HepG2 (cell line): ENCODE measurements at regions not wholly inside any gene's neighbourhood (a gene's known extent, or its start where the extent isn't known, plus 50 kb on each side); places are given as distances from the start of the nearest gene placed in this dataset.

Experiments used
- FIP1L1 ChIP-seq: fragments of 200-400 bp; formaldehyde crosslinking; IDR thresholded peaks from 2 replicates; pipeline ENCODE4 v1.6.1; 2018; ENCODE audit warnings: low read depth, mild to moderate bottlenecking, low read length, moderate library complexity, borderline replicate concordance; ENCODE audit not compliant: insufficient read depth
- FOXA1 ChIP-seq, 2 experiments: fragments of 450-650 bp in 1 of 2; sonication (generic) in 1 of 2; formaldehyde crosslinking in 1 of 2; IDR thresholded peaks; 2 replicates each; pipeline versions ENCODE4 v1.4.0 to v1.6.1; 2016 to 2020; ENCODE audit warnings: missing genetic modification reagents in 1 of 2
- FOXJ3 ChIP-seq: sonication (generic); formaldehyde crosslinking; IDR thresholded peaks from 2 replicates; pipeline ENCODE4 v1.4.0; 2020; ENCODE audit warnings: missing genetic modification reagents, mild to moderate bottlenecking, borderline replicate concordance
- GLMP ChIP-seq: sonication (generic); formaldehyde crosslinking; IDR thresholded peaks from 2 replicates; pipeline ENCODE4 v1.9.0; 2021; ENCODE audit warnings: missing genetic modification reagents, mild to moderate bottlenecking, borderline replicate concordance
- HOXA5 ChIP-seq: sonication (generic); formaldehyde crosslinking; IDR thresholded peaks from 2 replicates; pipeline ENCODE4 v1.4.0; 2020; ENCODE audit warnings: missing genetic modification reagents
- KDM5A ChIP-seq: fragments of 200-600 bp; sonication (generic); IDR thresholded peaks from 2 replicates; pipeline ENCODE4 v1.7.0; 2018; ENCODE audit warnings: antibody characterized with exemption, mild to moderate bottlenecking, low read length, borderline replicate concordance
- MED1 ChIP-seq: sonication (generic); formaldehyde crosslinking; IDR thresholded peaks from 2 replicates; pipeline ENCODE4 v1.4.0; 2020; ENCODE audit warnings: missing genetic modification reagents
- MEIS2 ChIP-seq: sonication (generic); formaldehyde crosslinking; IDR thresholded peaks from 2 replicates; pipeline ENCODE4 v1.9.0; 2021; ENCODE audit warnings: mild to moderate bottlenecking, missing genetic modification reagents
- NCOA5 ChIP-seq: sonication (generic); formaldehyde crosslinking; IDR thresholded peaks from 2 replicates; pipeline ENCODE4 v1.4.0; 2020; ENCODE audit warnings: missing genetic modification reagents
- NFIB ChIP-seq: sonication (generic); formaldehyde crosslinking; IDR thresholded peaks from 2 replicates; pipeline ENCODE4 v1.9.0; 2021; ENCODE audit warnings: missing genetic modification reagents, mild to moderate bottlenecking, borderline replicate concordance
- POGK ChIP-seq: sonication (generic); formaldehyde crosslinking; conservative IDR thresholded peaks from 2 replicates; pipeline ENCODE4 v1.8.0; 2022; ENCODE audit warnings: mild to moderate bottlenecking, moderate library complexity, missing genetic modification reagents
- RBM22 ChIP-seq: fragments of 200-400 bp; formaldehyde crosslinking; optimal IDR thresholded peaks from 2 replicates; pipeline ENCODE3; 2017; ENCODE audit warnings: mild to moderate bottlenecking, low read length, moderate library complexity
- RNF2 ChIP-seq: fragments of 450-650 bp; conservative IDR thresholded peaks from 2 replicates; pipeline ENCODE4 v1.6.1; 2016; ENCODE audit warnings: low read depth
- SP2 ChIP-seq: sonication (generic); formaldehyde crosslinking; IDR thresholded peaks from 2 replicates; pipeline ENCODE4 v1.5.1; 2020; ENCODE audit warnings: mild to moderate bottlenecking, missing genetic modification reagents
- SRF ChIP-seq: IDR thresholded peaks from 2 replicates; pipeline ENCODE4 v1.6.1; 2011; ENCODE audit warnings: mild to moderate bottlenecking, low read depth, low read length, moderate library complexity
- TEAD2 ChIP-seq: sonication (generic); formaldehyde crosslinking; IDR thresholded peaks from 2 replicates; pipeline ENCODE4 v1.9.0; 2021; ENCODE audit warnings: missing genetic modification reagents
- TEAD3 ChIP-seq: optimal IDR thresholded peaks from 2 replicates; pipeline ENCODE3; 2016; ENCODE audit warnings: borderline replicate concordance
- ZBTB4 ChIP-seq: sonication (generic); formaldehyde crosslinking; IDR thresholded peaks from 2 replicates; pipeline ENCODE4 v1.4.0; 2020; ENCODE audit warnings: missing genetic modification reagents, mild to moderate bottlenecking, borderline replicate concordance
- ZNF430 ChIP-seq: sonication (generic); formaldehyde crosslinking; IDR thresholded peaks from 2 replicates; pipeline ENCODE4 v1.9.0; 2021; ENCODE audit warnings: mild to moderate bottlenecking, missing genetic modification reagents
- ZNF567 ChIP-seq: sonication (generic); formaldehyde crosslinking; IDR thresholded peaks from 2 replicates; pipeline ENCODE4 v1.8.1; 2023; ENCODE audit warnings: mild to moderate bottlenecking, missing genetic modification reagents, borderline replicate concordance
- ZNF574 ChIP-seq: sonication (generic); formaldehyde crosslinking; IDR thresholded peaks from 2 replicates; pipeline ENCODE4 v1.4.0; 2020; ENCODE audit warnings: missing genetic modification reagents
- ZNF619 ChIP-seq: sonication (generic); formaldehyde crosslinking; IDR thresholded peaks from 2 replicates; pipeline ENCODE4 v1.4.0; 2020; ENCODE audit warnings: mild to moderate bottlenecking, missing genetic modification reagents
- ZSCAN29 ChIP-seq: sonication (generic); formaldehyde crosslinking; conservative IDR thresholded peaks from 2 replicates; pipeline ENCODE4 v1.4.0; 2020; ENCODE audit warnings: mild to moderate bottlenecking, missing genetic modification reagents

GRCh38 chr5:96297867-96298266 is 135.2 kb downstream of the PCSK1 start (continued):
- no peak for TF ChIP-seq GLMP (CRISPR knock-in tag)
- TF ChIP-seq NFIB (CRISPR knock-in tag), result no peak
- no peak for TF ChIP-seq ZNF619 (CRISPR knock-in tag)
- 0 out of 2 replicates have a peak, but pooled peaks have one; percentile 38 for TF ChIP-seq ZSCAN29
- no peak for TF ChIP-seq RNF2
- TF ChIP-seq SRF, result 0 out of 2 replicates have a peak, but pooled peaks have one; percentile 12
- peak; percentile 98 for TF ChIP-seq FOXJ3 (CRISPR knock-in tag)
- TF ChIP-seq RBM22, result no peak
- TF ChIP-seq ZNF567 (CRISPR knock-in tag), result no peak
- no peak for TF ChIP-seq KDM5A
- no peak for TF ChIP-seq NCOA5 (CRISPR knock-in tag)
- TF ChIP-seq HOXA5 (CRISPR knock-in tag), result peak; percentile 94
- no peak for TF ChIP-seq MEIS2
- TF ChIP-seq ZBTB4 (CRISPR knock-in tag), result no peak
- no peak for TF ChIP-seq FIP1L1
- TF ChIP-seq POGK (CRISPR knock-in tag), result peak; percentile 90
- TF ChIP-seq SP2 (CRISPR knock-in tag), result no peak
- TF ChIP-seq ZNF574, result peak; percentile 47; the same call in 1 of the 2 replicates
- TF ChIP-seq MED1, result peak; percentile 98
- TF ChIP-seq ZNF430 (CRISPR knock-in tag), result peak; percentile 70
- TF ChIP-seq FOXA1 (IDR thresholded peaks at IDR 0.05), result peak; percentile 53; the same call in 1 of the 2 replicates
- peak; percentile 94 for TF ChIP-seq FOXA1 (CRISPR knock-in tag; IDR thresholded peaks at IDR 0.05)
- TF ChIP-seq TEAD2 (CRISPR knock-in tag), result no peak
- TF ChIP-seq TEAD3 (CRISPR knock-in tag), result peak; percentile 71
